Endothelial cell of umbilical vein (primary cell): ENCODE measurements at regions not wholly inside any gene's neighbourhood (a gene's known extent, or its start where the extent isn't known, plus 50 kb on each side); places are given as distances from the start of the nearest gene placed in this dataset.

Experiments used
- BruUV-seq: library from RNA; stranded (reverse); fragments of 400-500 nt; replicated peaks from 2 replicates; lab custom pipeline; 2021; lab: Mats Ljungman, UMichigan
- CTCF ChIA-PET: fragments of 300-600, 350-600 bp; sonication (Branson Sonifier 250); formaldehyde crosslinking; loops from one replicate; lab custom pipeline; 2021; ENCODE audit warnings: antibody characterized with exemption, inconsistent platforms; lab: Charles Lee
- POLR2A ChIA-PET: fragments of 300-600, 350-600 bp; sonication (Branson Sonifier 250); formaldehyde crosslinking; loops from one replicate; lab custom pipeline; 2021; ENCODE audit warnings: antibody characterized with exemption, inconsistent platforms; lab: Charles Lee
- DNase-seq: peaks from one replicate; pipeline ENCODE4 v3.0.0-alpha.2; 2011; ENCODE audit warnings: low read depth, low spot score
- FAIRE-seq: peaks from 2 replicates; lab custom pipeline; 2011; peaks lifted over from hg19 to GRCh38; lab: Jason Lieb, UNC
- H2AFZ ChIP-seq: 2 replicates; pipeline ENCODE4 v1.6.0; 2012; ENCODE audit warnings: low read depth, low read length, control low read depth, inconsistent platforms
- H3K27ac ChIP-seq: 2 replicates; pipeline ENCODE4 v1.5.1; 2011; ENCODE audit warnings: low read depth, mild to moderate bottlenecking, control low read depth, low read length, moderate library complexity; ENCODE audit not compliant: insufficient read depth
- H3K27me3 ChIP-seq, 2 experiments: 2 replicates each; pipeline versions ENCODE4 v1.6.0 to v1.6.1; 2011; ENCODE audit warnings: low read length in 2 of 2, mixed read lengths in 1 of 2; ENCODE audit not compliant: control insufficient read depth in 2 of 2, insufficient read depth in 2 of 2
- H3K36me3 ChIP-seq, 2 experiments: 2 replicates in 1 of 2; 3 replicates in 1 of 2; pipeline ENCODE4 v1.5.1; 2011; ENCODE audit warnings: low read length in 2 of 2, mild to moderate bottlenecking in 1 of 2, moderate library complexity in 1 of 2; ENCODE audit not compliant: control insufficient read depth in 2 of 2, insufficient read depth in 2 of 2; ENCODE audit errors: extremely low read depth in 1 of 2
- H3K4me1 ChIP-seq: 3 replicates; pipeline ENCODE4 v1.5.1; 2011; ENCODE audit warnings: mild to moderate bottlenecking, low read length; ENCODE audit not compliant: control insufficient read depth, insufficient read depth; ENCODE audit errors: extremely low read depth
- H3K4me2 ChIP-seq: 2 replicates; pipeline ENCODE4 v1.6.1; 2011; ENCODE audit warnings: low read length, control low read depth, mixed read lengths; ENCODE audit not compliant: insufficient read depth
- H3K4me3 ChIP-seq, 3 experiments: fragments of 200-600 bp in 1 of 3; sonication (generic), shearing (Covaris generic) in 1 of 3; replicated peaks in 1 of 3; 2 replicates each; pipeline ENCODE4 v1.5.1; 2011 to 2016; ENCODE audit warnings: control low read depth in 3 of 3, low read length in 3 of 3, mild to moderate bottlenecking in 2 of 3, inconsistent platforms in 1 of 3, low read depth in 1 of 3, moderate library complexity in 1 of 3; ENCODE audit not compliant: insufficient read depth in 1 of 3
- H3K79me2 ChIP-seq: 2 replicates; pipeline ENCODE4 v1.6.0; 2012; ENCODE audit warnings: low read length, inconsistent platforms; ENCODE audit not compliant: control insufficient read depth, insufficient read depth
- H3K9ac ChIP-seq: replicated peaks from 2 replicates; pipeline ENCODE3; 2011; ENCODE audit warnings: low read length, control low read depth; ENCODE audit not compliant: insufficient read depth; ENCODE audit errors: extremely low read depth
- H3K9me1 ChIP-seq: replicated peaks from 3 replicates; pipeline ENCODE4 v1.6.0; 2011; ENCODE audit warnings: mild to moderate bottlenecking, low read length; ENCODE audit not compliant: control insufficient read depth, insufficient read depth; ENCODE audit errors: extremely low read depth
- H3K9me3 ChIP-seq: replicated peaks from 2 replicates; pipeline ENCODE4 v1.5.1; 2012; ENCODE audit warnings: low read length, inconsistent platforms; ENCODE audit not compliant: control insufficient read depth, insufficient read depth
- H4K20me1 ChIP-seq: replicated peaks from 2 replicates; pipeline ENCODE3; 2011; ENCODE audit warnings: mild to moderate bottlenecking, low read length; ENCODE audit not compliant: control insufficient read depth, insufficient read depth; ENCODE audit errors: extremely low read depth
- CTCF ChIP-seq, 2 donors: IDR thresholded peaks; 1 replicate in 1 of 2; 2 replicates in 1 of 2; pipeline ENCODE4 v1.5.1; 2011; ENCODE audit warnings: low read length in 2 of 2, mild to moderate bottlenecking in 2 of 2, moderate library complexity in 2 of 2, control low read depth in 1 of 2, inconsistent platforms in 1 of 2, low read depth in 1 of 2; ENCODE audit not compliant: insufficient read depth in 1 of 2; ENCODE audit errors: extremely low read depth in 1 of 2
- EZH2 ChIP-seq: IDR thresholded peaks from 2 replicates; pipeline ENCODE4 v1.6.1; 2012; ENCODE audit warnings: borderline replicate concordance, low read depth, mild to moderate bottlenecking, moderate library complexity, low read length, inconsistent platforms; ENCODE audit not compliant: severe bottlenecking
- FOS ChIP-seq: IDR thresholded peaks from 2 replicates; pipeline ENCODE4 v1.6.1; 2011; ENCODE audit warnings: mild to moderate bottlenecking, low read length, moderate library complexity, borderline replicate concordance; ENCODE audit not compliant: insufficient read depth
- GATA2 ChIP-seq: IDR thresholded peaks from 2 replicates; pipeline ENCODE4 v1.7.0; 2011; ENCODE audit warnings: low read depth, mild to moderate bottlenecking, moderate library complexity, mixed read lengths, low read length; ENCODE audit not compliant: insufficient read length, insufficient read depth
- JUN ChIP-seq: IDR thresholded peaks from 2 replicates; pipeline ENCODE4 v1.6.1; 2011; ENCODE audit warnings: borderline replicate concordance, low read depth; ENCODE audit not compliant: insufficient read length, insufficient read depth
- MYC ChIP-seq: IDR thresholded peaks from one replicate; pipeline ENCODE4 v1.6.1; 2011; ENCODE audit warnings: mild to moderate bottlenecking, low read depth, low read length
- POLR2A ChIP-seq: IDR thresholded peaks from 2 replicates; pipeline ENCODE4 v1.6.1; 2012; ENCODE audit warnings: low read depth, mild to moderate bottlenecking, control low read depth, low read length
- POLR2AphosphoS5 ChIP-seq: IDR thresholded peaks from 2 replicates; pipeline ENCODE4 v1.6.1; 2012; ENCODE audit warnings: low read depth, mild to moderate bottlenecking, control low read depth, low read length, moderate library complexity; ENCODE audit not compliant: insufficient read depth
- dilution Hi-C: fragments of 300-500 bp; cut with MboI; formaldehyde crosslinking; loops from one replicate; pipeline ENCODE4 v1.15.0; 2019; ENCODE audit warnings: low sequenced_read_pairs; ENCODE audit not compliant: extremely low pct_ligation_motif_present
- intact Hi-C: fragments of 100-400 bp; cut with micrococcal nuclease; formaldehyde crosslinking; loops from one replicate; pipeline ENCODE4 v1.10.0; 2022
- TF ChIP-seq, protein P1 (sequence below): IDR thresholded peaks from 2 replicates; pipeline ENCODE4 v1.6.1; 2011; ENCODE audit not compliant: insufficient read depth, insufficient read length

- DNase-seq (no peak), FAIRE-seq (no peak)
- Histone ChIP-seq H3K36me3 (no peaks in the 10 kb centered on the region), H3K9me3 (no peaks in the 10 kb centered on the region), H3K27ac (no peak overlapping the region), H3K27me3 (peaks cover 0 to 3% of the 10 kb centered on the region in 2 experiments), H3K4me1 (peaks cover 6% of the 10 kb centered on the region), H2AFZ (no peak overlapping the region), H3K79me2 (no peaks in the 10 kb centered on the region), H3K4me3 (no peak overlapping the region), H3K9me1 (no peaks in the 10 kb centered on the region), H3K9ac (no peak overlapping the region), H4K20me1 (no peaks in the 10 kb centered on the region), H3K4me2 (no peak overlapping the region)
- BruUV-seq, result no TSS peak
- intact Hi-C loops (no loop called here), dilution Hi-C loops (no loop called here)
- POLR2A ChIA-PET, result no interaction called here
- no peak for TF ChIP-seq POLR2A
- TF ChIP-seq POLR2AphosphoS5, result no peak
- TF ChIP-seq JUN, result no peak
- no peak for TF ChIP-seq FOS
- TF ChIP-seq EZH2, result no peak
- no peak for TF ChIP-seq CTCF (IDR thresholded peaks at IDR 0.05; ENCODE audit: extremely low read depth in 1 of 2, insufficient read depth in 1 of 2, low read depth in 1 of 2, low read length in 2 of 2)
- CTCF ChIA-PET, result interaction anchor here (1.0 to 2.8 kb wide), 5 partner anchors 8 to 20 kb away, joined by 3 to 10 read pairs (median 3); no protein-coding TSS in a partner anchor
Observed at GRCh38 chr1:54479251-54479650, 68.8 kb upstream of the ACOT11 start.

DNA sequence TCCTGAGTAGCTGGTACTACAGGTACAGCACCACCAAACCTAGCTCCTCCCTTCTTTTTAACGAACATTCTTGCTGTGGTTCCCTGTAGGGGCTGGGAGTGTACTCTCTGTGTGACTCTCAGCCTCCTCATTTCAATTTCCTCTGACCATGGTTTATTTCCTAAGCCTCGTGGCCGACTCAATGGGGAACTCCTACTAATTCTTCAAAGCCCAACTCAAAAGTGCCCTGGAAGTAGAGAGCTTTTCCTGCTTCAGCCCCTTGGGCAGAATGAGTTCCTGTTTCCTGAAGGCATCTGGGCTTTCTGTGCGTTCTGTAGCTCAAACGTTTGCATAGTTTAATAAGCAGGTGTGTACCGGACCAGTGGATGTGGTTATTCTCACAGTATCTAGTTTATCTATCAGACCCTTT lies 70.9 kb upstream of the ACOT11 start:
- POLR2A ChIA-PET, result no interaction called here

More for the DNA sequence above, 70.9 kb upstream of the ACOT11 start:
- H3K4me2 ChIP-seq, result no peak overlapping the region
- no peaks in the 10 kb centered on the region for H3K9me3 ChIP-seq
- BruUV-seq, result no TSS peak
- no peaks in the 10 kb centered on the region for H4K20me1 ChIP-seq
- dilution Hi-C loops (no loop called here), intact Hi-C loops (no loop called here)
- H3K27me3 ChIP-seq, result peaks cover 0 to 4% of the 10 kb centered on the region in 2 experiments
- no peak overlapping the region for H3K27ac ChIP-seq
- H3K4me3 ChIP-seq, result no peak overlapping the region
- H2AFZ ChIP-seq, result no peak overlapping the region
- no peak for TF ChIP-seq FOS
- TF ChIP-seq POLR2A, result no peak
- TF ChIP-seq, protein P1, sequence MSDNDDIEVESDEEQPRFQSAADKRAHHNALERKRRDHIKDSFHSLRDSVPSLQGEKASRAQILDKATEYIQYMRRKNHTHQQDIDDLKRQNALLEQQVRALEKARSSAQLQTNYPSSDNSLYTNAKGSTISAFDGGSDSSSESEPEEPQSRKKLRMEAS, result no peak
- TF ChIP-seq CTCF (IDR thresholded peaks at IDR 0.05; ENCODE audit: extremely low read depth in 1 of 2, insufficient read depth in 1 of 2, low read depth in 1 of 2, low read length in 2 of 2), result no peak
- TF ChIP-seq JUN, result no peak
- TF ChIP-seq POLR2AphosphoS5, result no peak
- no peak for TF ChIP-seq EZH2
- no peak for TF ChIP-seq GATA2
- TF ChIP-seq MYC, result no peak
- CTCF ChIA-PET, result interaction anchor here (0.9 kb wide), 1 partner anchor 10 kb away, joined by 3 read pairs; no protein-coding TSS in a partner anchor
- no peak overlapping the region for H3K9ac ChIP-seq
- no peaks in the 10 kb centered on the region for H3K79me2 ChIP-seq
- DNase-seq (no peak), FAIRE-seq (no peak)
- peaks cover 6% of the 10 kb centered on the region for H3K4me1 ChIP-seq
- H3K9me1 ChIP-seq, result no peaks in the 10 kb centered on the region
- H3K36me3 ChIP-seq, result no peaks in the 10 kb centered on the region
